ENCODE measurements at regions not wholly inside any gene's neighbourhood (a gene's known extent, or its start where the extent isn't known, plus 50 kb on each side); places are given as distances from the start of the nearest gene placed in this dataset.
"Not testable (repeated sequence)": the region's sequence is repeated elsewhere in the genome, so short reads cannot be mapped to it uniquely, and the experiment has no call there.

GRCh38 chr10:65416094-65416493 is 1509.7 kb upstream of the LRRTM3 start:
- Histone ChIP-seq H3K36me3 (ENCODE audit: control insufficient read depth, insufficient read depth, low read length) (no peaks in the 10 kb centered on the region), H3K9ac (ENCODE audit: low read length) (no peak overlapping the region), H3K27ac (ENCODE audit: low read depth, low read length) (no peak overlapping the region), H3K27me3 (ENCODE audit: control insufficient read depth, insufficient read depth, low read length) (no peaks in the 10 kb centered on the region), H3K4me1 (ENCODE audit: control insufficient read depth, insufficient read depth, low read length) (no peaks in the 10 kb centered on the region), H3K4me3 (ENCODE audit: low read length) (no peak overlapping the region)

DNA sequence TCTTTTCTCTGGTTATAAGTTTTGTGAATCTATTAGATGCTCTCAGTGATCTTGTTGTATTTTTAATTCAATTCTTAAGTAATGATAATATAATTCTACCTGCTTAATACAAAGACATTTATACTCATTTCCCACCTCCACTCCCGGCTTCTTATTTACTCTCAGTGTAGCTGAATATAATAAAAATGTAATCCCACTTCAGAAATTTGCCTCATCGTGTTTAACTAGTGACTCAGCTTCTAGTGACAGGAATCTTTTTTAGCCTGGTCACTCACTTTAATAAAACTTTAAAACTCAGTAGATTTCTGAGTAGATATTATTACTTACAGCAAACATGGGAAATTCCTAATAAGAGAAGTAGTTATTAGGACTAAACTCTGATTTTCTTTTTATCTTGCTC is 1506.2 kb upstream of the LRRTM3 start:
- no peak overlapping the region for H3K9ac ChIP-seq (ENCODE audit: low read length)
- H3K36me3 ChIP-seq (ENCODE audit: control insufficient read depth, insufficient read depth, low read length), result no peaks in the 10 kb centered on the region
- no peaks in the 10 kb centered on the region for H3K27me3 ChIP-seq (ENCODE audit: control insufficient read depth, insufficient read depth, low read length)
- H3K4me3 ChIP-seq (ENCODE audit: low read length), result no peak overlapping the region
- H3K4me1 ChIP-seq (ENCODE audit: control insufficient read depth, insufficient read depth, low read length), result no peaks in the 10 kb centered on the region
- no peak overlapping the region for H3K27ac ChIP-seq (ENCODE audit: low read depth, low read length)

DNA sequence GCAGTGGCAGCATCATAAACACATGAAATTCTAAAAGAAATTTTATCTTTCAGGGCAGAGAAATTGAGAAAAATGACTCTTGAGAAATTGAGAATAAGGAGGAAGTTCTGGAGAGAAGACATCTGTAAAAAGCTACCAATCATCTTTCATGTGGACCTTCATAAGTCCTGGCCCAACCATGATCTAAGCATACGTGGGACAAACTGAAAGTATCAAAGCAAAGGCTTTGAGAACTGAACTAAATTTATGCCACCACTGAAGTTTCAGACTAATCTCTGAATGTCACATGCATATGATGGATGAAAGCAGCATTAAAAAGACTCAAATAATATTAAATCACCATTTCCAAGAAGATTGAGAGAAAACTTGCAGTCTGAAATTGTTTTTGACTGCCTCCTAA is 1502.8 kb upstream of the LRRTM3 start:
- Histone ChIP-seq H3K4me3 (ENCODE audit: low read length) (no peak overlapping the region), H3K27ac (ENCODE audit: low read depth, low read length) (no peak overlapping the region), H3K9ac (ENCODE audit: low read length) (no peak overlapping the region), H3K36me3 (ENCODE audit: control insufficient read depth, insufficient read depth, low read length) (no peaks in the 10 kb centered on the region), H3K27me3 (ENCODE audit: control insufficient read depth, insufficient read depth, low read length) (no peaks in the 10 kb centered on the region), H3K4me1 (ENCODE audit: control insufficient read depth, insufficient read depth, low read length) (no peaks in the 10 kb centered on the region)

GRCh38 chr10:65429381-65429780 is 1496.5 kb upstream of the LRRTM3 start:
- not testable (repeated sequence) for H3K27me3 ChIP-seq (ENCODE audit: control insufficient read depth, insufficient read depth, low read length); H3K4me1 ChIP-seq (ENCODE audit: control insufficient read depth, insufficient read depth, low read length); H3K4me3 ChIP-seq (ENCODE audit: low read length); H3K36me3 ChIP-seq (ENCODE audit: control insufficient read depth, insufficient read depth, low read length); H3K9ac ChIP-seq (ENCODE audit: low read length); H3K27ac ChIP-seq (ENCODE audit: low read depth, low read length)

DNA sequence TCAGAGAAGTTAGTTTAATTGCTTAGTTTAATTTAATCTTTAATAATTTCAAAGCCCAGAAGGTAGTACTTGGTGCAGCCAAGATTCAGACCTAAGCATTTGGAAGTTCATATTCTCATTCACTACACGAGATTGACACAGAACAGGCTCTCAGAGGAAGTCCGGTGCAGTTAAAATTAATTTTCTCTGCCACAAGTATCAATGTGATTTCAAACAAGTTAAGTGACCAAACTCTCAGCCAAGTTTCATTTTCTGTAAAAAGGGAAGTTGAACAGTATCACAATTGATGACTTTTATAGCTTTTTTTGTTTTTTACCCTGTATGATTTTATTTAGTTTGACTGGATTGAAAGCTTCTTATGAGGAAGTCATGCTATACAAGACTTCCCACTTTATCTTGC is 1494.9 kb upstream of the LRRTM3 start:
- Histone ChIP-seq H3K4me1 (ENCODE audit: control insufficient read depth, insufficient read depth, low read length) (no peaks in the 10 kb centered on the region), H3K4me3 (ENCODE audit: low read length) (no peak overlapping the region), H3K27ac (ENCODE audit: low read depth, low read length) (no peak overlapping the region), H3K36me3 (ENCODE audit: control insufficient read depth, insufficient read depth, low read length) (no peaks in the 10 kb centered on the region), H3K9ac (ENCODE audit: low read length) (no peak overlapping the region), H3K27me3 (ENCODE audit: control insufficient read depth, insufficient read depth, low read length) (no peaks in the 10 kb centered on the region)

DNA sequence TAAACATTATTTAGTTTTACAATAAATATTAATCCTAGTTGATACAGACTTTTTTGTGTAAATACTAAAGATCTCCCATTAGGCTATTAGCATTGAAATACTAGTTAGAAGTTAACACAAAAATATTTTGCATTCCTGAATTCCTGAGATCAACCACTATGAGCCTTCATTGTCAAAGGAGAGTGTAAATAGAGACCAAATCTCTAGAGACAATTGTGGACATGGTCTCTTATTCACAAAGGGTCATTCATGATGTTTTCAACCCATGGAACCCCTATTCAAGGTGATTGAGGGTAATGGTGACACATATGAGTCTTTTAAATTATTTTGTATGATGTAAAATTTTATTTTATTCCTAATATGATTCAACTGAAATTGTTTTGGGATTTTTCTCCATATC is 1454.8 kb upstream of the LRRTM3 start:
- Histone ChIP-seq H3K36me3 (ENCODE audit: control insufficient read depth, insufficient read depth, low read length) (no peaks in the 10 kb centered on the region), H3K9ac (ENCODE audit: low read length) (no peak overlapping the region), H3K4me3 (ENCODE audit: low read length) (no peak overlapping the region), H3K27me3 (ENCODE audit: control insufficient read depth, insufficient read depth, low read length) (no peaks in the 10 kb centered on the region), H3K4me1 (ENCODE audit: control insufficient read depth, insufficient read depth, low read length) (no peaks in the 10 kb centered on the region), H3K27ac (ENCODE audit: low read depth, low read length) (no peak overlapping the region)

GRCh38 chr10:65482848-65483247 is 1443.0 kb upstream of the LRRTM3 start:
- Histone ChIP-seq H3K36me3 (ENCODE audit: control insufficient read depth, insufficient read depth, low read length) (no peaks in the 10 kb centered on the region), H3K4me3 (ENCODE audit: low read length) (no peak overlapping the region), H3K9ac (ENCODE audit: low read length) (no peak overlapping the region), H3K27ac (ENCODE audit: low read depth, low read length) (no peak overlapping the region), H3K4me1 (ENCODE audit: control insufficient read depth, insufficient read depth, low read length) (no peaks in the 10 kb centered on the region), H3K27me3 (ENCODE audit: control insufficient read depth, insufficient read depth, low read length) (no peaks in the 10 kb centered on the region)

- H3K36me3 ChIP-seq (ENCODE audit: control insufficient read depth, insufficient read depth, low read length), result no peaks in the 10 kb centered on the region
- no peaks in the 10 kb centered on the region for H3K27me3 ChIP-seq (ENCODE audit: control insufficient read depth, insufficient read depth, low read length)
- no peak overlapping the region for H3K9ac ChIP-seq (ENCODE audit: low read length)
- H3K27ac ChIP-seq (ENCODE audit: low read depth, low read length), result no peak overlapping the region
- no peaks in the 10 kb centered on the region for H3K4me1 ChIP-seq (ENCODE audit: control insufficient read depth, insufficient read depth, low read length)
- no peak overlapping the region for H3K4me3 ChIP-seq (ENCODE audit: low read length)
Measured at GRCh38 chr10:65491799-65492198, 1434.0 kb upstream of the LRRTM3 start.

GRCh38 chr10:65496541-65496940 is 1429.3 kb upstream of the LRRTM3 start:
- no peak overlapping the region for H3K4me3 ChIP-seq (ENCODE audit: low read length)
- H3K27me3 ChIP-seq (ENCODE audit: control insufficient read depth, insufficient read depth, low read length), result no peaks in the 10 kb centered on the region
- H3K36me3 ChIP-seq (ENCODE audit: control insufficient read depth, insufficient read depth, low read length), result no peaks in the 10 kb centered on the region
- H3K9ac ChIP-seq (ENCODE audit: low read length), result no peak overlapping the region
- no peaks in the 10 kb centered on the region for H3K4me1 ChIP-seq (ENCODE audit: control insufficient read depth, insufficient read depth, low read length)
- H3K27ac ChIP-seq (ENCODE audit: low read depth, low read length), result no peak overlapping the region

GRCh38 chr10:65497837-65498236 is 1428.0 kb upstream of the LRRTM3 start:
- Histone ChIP-seq H3K4me3 (ENCODE audit: low read length) (no peak overlapping the region), H3K27me3 (ENCODE audit: control insufficient read depth, insufficient read depth, low read length) (no peaks in the 10 kb centered on the region), H3K4me1 (ENCODE audit: control insufficient read depth, insufficient read depth, low read length) (no peaks in the 10 kb centered on the region), H3K27ac (ENCODE audit: low read depth, low read length) (no peak overlapping the region), H3K9ac (ENCODE audit: low read length) (no peak overlapping the region), H3K36me3 (ENCODE audit: control insufficient read depth, insufficient read depth, low read length) (no peaks in the 10 kb centered on the region)

DNA sequence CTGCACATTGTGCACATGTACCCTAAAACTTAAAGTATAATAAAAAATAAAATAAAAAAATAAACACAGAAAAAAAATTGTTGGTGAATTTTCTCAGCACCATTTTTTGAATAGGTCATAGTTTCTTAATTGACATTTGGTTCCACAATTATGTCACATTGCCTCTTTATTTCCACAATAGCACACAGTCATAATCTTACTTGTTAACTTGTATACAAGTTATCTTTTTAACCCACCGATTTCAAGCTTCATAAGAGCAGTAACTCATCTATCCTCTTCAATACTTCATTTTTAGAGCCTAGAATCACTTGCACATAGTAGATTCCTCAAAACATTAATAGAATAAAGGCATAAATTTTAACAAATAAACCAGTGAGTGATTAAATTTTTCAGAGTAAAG is 1425.1 kb upstream of the LRRTM3 start:
- Histone ChIP-seq H3K36me3 (ENCODE audit: control insufficient read depth, insufficient read depth, low read length) (no peaks in the 10 kb centered on the region), H3K4me1 (ENCODE audit: control insufficient read depth, insufficient read depth, low read length) (no peaks in the 10 kb centered on the region), H3K27me3 (ENCODE audit: control insufficient read depth, insufficient read depth, low read length) (no peaks in the 10 kb centered on the region), H3K4me3 (ENCODE audit: low read length) (no peak overlapping the region), H3K27ac (ENCODE audit: low read depth, low read length) (no peak overlapping the region), H3K9ac (ENCODE audit: low read length) (no peak overlapping the region)

DNA sequence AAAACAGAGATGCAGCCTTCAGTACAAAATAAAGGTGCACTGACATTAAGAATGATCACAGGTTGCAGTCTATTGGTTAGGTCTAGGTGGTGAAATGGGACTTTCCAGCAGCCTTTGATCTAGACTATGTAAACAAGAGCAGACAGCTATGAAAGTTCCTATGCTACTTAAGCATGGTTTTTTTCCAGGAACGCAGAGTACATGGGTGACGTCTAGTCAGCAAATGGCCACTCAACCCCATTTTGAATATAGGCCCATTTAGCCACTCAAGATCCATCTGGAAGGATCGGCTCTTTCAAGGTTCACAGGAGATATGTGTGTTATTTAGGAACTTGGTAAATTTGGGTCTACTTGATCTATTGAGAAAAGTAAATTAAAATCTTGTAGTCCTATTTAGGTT is 1424.6 kb upstream of the LRRTM3 start:
- Histone ChIP-seq H3K27me3 (ENCODE audit: control insufficient read depth, insufficient read depth, low read length) (no peaks in the 10 kb centered on the region), H3K27ac (ENCODE audit: low read depth, low read length) (no peak overlapping the region), H3K4me1 (ENCODE audit: control insufficient read depth, insufficient read depth, low read length) (no peaks in the 10 kb centered on the region), H3K9ac (ENCODE audit: low read length) (no peak overlapping the region), H3K36me3 (ENCODE audit: control insufficient read depth, insufficient read depth, low read length) (no peaks in the 10 kb centered on the region), H3K4me3 (ENCODE audit: low read length) (no peak overlapping the region)

- Histone ChIP-seq H3K27ac (ENCODE audit: low read depth, low read length) (no peak overlapping the region), H3K9ac (ENCODE audit: low read length) (no peak overlapping the region), H3K27me3 (ENCODE audit: control insufficient read depth, insufficient read depth, low read length) (no peaks in the 10 kb centered on the region), H3K4me1 (ENCODE audit: control insufficient read depth, insufficient read depth, low read length) (no peaks in the 10 kb centered on the region), H3K36me3 (ENCODE audit: control insufficient read depth, insufficient read depth, low read length) (no peaks in the 10 kb centered on the region), H3K4me3 (ENCODE audit: low read length) (no peak overlapping the region)
Measured at GRCh38 chr10:65518379-65518778, 1407.5 kb upstream of the LRRTM3 start.

- Histone ChIP-seq H3K27ac (ENCODE audit: low read depth, low read length) (no peak overlapping the region), H3K9ac (ENCODE audit: low read length) (no peak overlapping the region), H3K27me3 (ENCODE audit: control insufficient read depth, insufficient read depth, low read length) (no peaks in the 10 kb centered on the region), H3K4me3 (ENCODE audit: low read length) (no peak overlapping the region), H3K36me3 (ENCODE audit: control insufficient read depth, insufficient read depth, low read length) (no peaks in the 10 kb centered on the region), H3K4me1 (ENCODE audit: control insufficient read depth, insufficient read depth, low read length) (no peaks in the 10 kb centered on the region)
Measured at GRCh38 chr10:65528986-65529385, 1396.8 kb upstream of the LRRTM3 start.
